Gastrocnemius medialis (tissue), 4 donors: ENCODE measurements at regions not wholly inside any gene's neighbourhood (a gene's known extent, or its start where the extent isn't known, plus 50 kb on each side); places are given as distances from the start of the nearest gene placed in this dataset.

ENCODE experiments used
- ATAC-seq, 2 donors: fragments of 150-250 bp; one replicate each; pipeline ENCODE4 v1.9.1; 2016
- DNase-seq, 2 donors: peaks; one replicate each; pipeline ENCODE4 v3.0.0-alpha.2; 2019
- H3K27ac ChIP-seq, 4 donors: fragments of 200-600 bp; sonication (generic); 1 replicate in 1 of 4; 2 replicates in 3 of 4; pipeline ENCODE4 v1.5.1; 2016 to 2018; ENCODE audit warnings: mild to moderate bottlenecking in 2 of 4, moderate library complexity in 1 of 4
- H3K27me3 ChIP-seq, 3 donors: fragments of 200-600 bp; sonication (generic) in 2 of 3; 1 replicate in 1 of 3; 2 replicates in 2 of 3; pipeline versions ENCODE4 v1.5.1 to v1.6.0; 2016 to 2019; ENCODE audit warnings: mild to moderate bottlenecking in 1 of 3, moderate library complexity in 1 of 3
- H3K36me3 ChIP-seq, 2 donors: fragments of 200-600 bp; sonication (generic) in 1 of 2; one replicate each; pipeline ENCODE4 v1.5.1; 2017 to 2018
- H3K4me1 ChIP-seq, 2 donors: fragments of 200-600 bp; sonication (generic) in 1 of 2; one replicate each; pipeline ENCODE4 v1.5.1; 2016 to 2017; ENCODE audit warnings: mild to moderate bottlenecking in 2 of 2
- H3K4me3 ChIP-seq, 4 donors: fragments of 200-600 bp; sonication (generic) in 3 of 4; 1 replicate in 1 of 4; 2 replicates in 3 of 4; pipeline ENCODE4 v1.5.1; 2016 to 2019; ENCODE audit warnings: mild to moderate bottlenecking in 2 of 4
- H3K9me3 ChIP-seq, 3 donors: fragments of 200-600 bp; sonication (generic) in 2 of 3; 1 replicate in 1 of 3; 2 replicates in 2 of 3; pipeline ENCODE4 v1.5.1; 2016 to 2019
- POLR2A ChIP-seq, 2 donors: fragments of 450-650 bp; IDR thresholded peaks; one replicate each; pipeline ENCODE4 v1.6.1; 2017; ENCODE audit warnings: antibody characterized with exemption in 2 of 2, mild to moderate bottlenecking in 2 of 2, moderate library complexity in 2 of 2
- in situ Hi-C, 4 donors: fragments of 200-750 bp; cut with MboI; loops; one replicate each; pipeline versions ENCODE4 v1.15.0 to v1.8.0; 2017; ENCODE audit warnings: low sequenced_read_pairs in 4 of 4
- intact Hi-C: fragments of 100-400 bp; cut with DNase I; formaldehyde crosslinking; loops from one replicate; pipeline ENCODE4 v1.15.1; 2023; ENCODE audit warnings: low total_unique reads
- TF ChIP-seq, protein P1 (sequence below), 5 experiments: fragments of 450-650 bp in 3 of 5; fragments of 200-600 bp in 2 of 5; sonication (generic) in 2 of 5; IDR thresholded peaks in 4 of 5; conservative IDR thresholded peaks in 1 of 5; 1 replicate in 4 of 5; 2 replicates in 1 of 5; pipeline ENCODE4 v1.5.1; 2016 to 2019; ENCODE audit warnings: antibody characterized with exemption in 5 of 5, mild to moderate bottlenecking in 3 of 5, moderate library complexity in 3 of 5

DNA sequence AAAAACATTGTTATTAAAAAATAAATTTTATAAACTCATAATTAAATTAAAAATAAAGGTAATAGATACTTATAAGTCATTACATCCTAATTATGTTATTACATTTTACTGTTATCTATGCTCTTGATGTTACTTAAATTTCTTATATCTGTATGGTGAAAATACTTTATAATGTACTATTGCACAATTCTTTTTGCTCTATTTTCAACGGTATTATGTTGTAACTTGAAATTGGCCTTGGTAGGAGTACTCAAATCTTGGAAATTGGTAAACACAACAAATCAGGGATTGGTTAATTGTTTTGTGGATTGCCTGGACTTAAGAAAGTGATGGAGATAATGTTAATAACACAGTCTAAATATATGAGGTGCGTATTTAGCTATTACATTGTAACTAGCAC lies 273.3 kb downstream of the MDFIC start:
- DNase-seq (no peak), ATAC-seq (no peak)
- H3K36me3 ChIP-seq = no peaks in the 10 kb centered on the region
- H3K27ac ChIP-seq = no peak overlapping the region
- no peak for TF ChIP-seq POLR2A (IDR thresholded peaks at IDR 0.05)
- TF ChIP-seq, protein P1, sequence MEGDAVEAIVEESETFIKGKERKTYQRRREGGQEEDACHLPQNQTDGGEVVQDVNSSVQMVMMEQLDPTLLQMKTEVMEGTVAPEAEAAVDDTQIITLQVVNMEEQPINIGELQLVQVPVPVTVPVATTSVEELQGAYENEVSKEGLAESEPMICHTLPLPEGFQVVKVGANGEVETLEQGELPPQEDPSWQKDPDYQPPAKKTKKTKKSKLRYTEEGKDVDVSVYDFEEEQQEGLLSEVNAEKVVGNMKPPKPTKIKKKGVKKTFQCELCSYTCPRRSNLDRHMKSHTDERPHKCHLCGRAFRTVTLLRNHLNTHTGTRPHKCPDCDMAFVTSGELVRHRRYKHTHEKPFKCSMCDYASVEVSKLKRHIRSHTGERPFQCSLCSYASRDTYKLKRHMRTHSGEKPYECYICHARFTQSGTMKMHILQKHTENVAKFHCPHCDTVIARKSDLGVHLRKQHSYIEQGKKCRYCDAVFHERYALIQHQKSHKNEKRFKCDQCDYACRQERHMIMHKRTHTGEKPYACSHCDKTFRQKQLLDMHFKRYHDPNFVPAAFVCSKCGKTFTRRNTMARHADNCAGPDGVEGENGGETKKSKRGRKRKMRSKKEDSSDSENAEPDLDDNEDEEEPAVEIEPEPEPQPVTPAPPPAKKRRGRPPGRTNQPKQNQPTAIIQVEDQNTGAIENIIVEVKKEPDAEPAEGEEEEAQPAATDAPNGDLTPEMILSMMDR (IDR thresholded peaks at IDR 0.05 in 4 of 5, conservative IDR thresholded peaks at IDR 0.05 in 1 of 5) = no peak
- no peaks in the 10 kb centered on the region for H3K27me3 ChIP-seq
- in situ Hi-C loops (no loop called here), intact Hi-C loops (no loop called here)
- H3K4me1 ChIP-seq = no peaks in the 10 kb centered on the region
- H3K9me3 ChIP-seq = no peaks in the 10 kb centered on the region
- H3K4me3 ChIP-seq = no peak overlapping the region

GRCh38 chr7:115191526-115191925 lies 269.6 kb downstream of the MDFIC start:
- ATAC-seq (no peak), DNase-seq (no peak)
- Histone ChIP-seq H3K27ac (no peak overlapping the region), H3K9me3 (no peaks in the 10 kb centered on the region), H3K4me3 (no peak overlapping the region), H3K36me3 (no peaks in the 10 kb centered on the region), H3K27me3 (no peaks in the 10 kb centered on the region), H3K4me1 (no peaks in the 10 kb centered on the region)
- in situ Hi-C loops = no loop called here
- TF ChIP-seq, protein P1 (IDR thresholded peaks at IDR 0.05 in 4 of 5, conservative IDR thresholded peaks at IDR 0.05 in 1 of 5) = no peak
- intact Hi-C loops = no loop called here

GRCh38 chr7:115183431-115184057 lies 261.6 kb downstream of the MDFIC start:
- ATAC-seq = no peak
- DNase-seq = no peak
- no peaks in the 10 kb centered on the region for H3K36me3 ChIP-seq
- H3K4me1 ChIP-seq = no peaks in the 10 kb centered on the region
- intact Hi-C loops (no loop called here), in situ Hi-C loops (no loop called here)
- no peak overlapping the region for H3K4me3 ChIP-seq
- no peaks in the 10 kb centered on the region for H3K27me3 ChIP-seq
- TF ChIP-seq, protein P1 (IDR thresholded peaks at IDR 0.05 in 4 of 5, conservative IDR thresholded peaks at IDR 0.05 in 1 of 5) = no peak
- TF ChIP-seq POLR2A (IDR thresholded peaks at IDR 0.05) = no peak
- no peaks in the 10 kb centered on the region for H3K9me3 ChIP-seq
- H3K27ac ChIP-seq = no peak overlapping the region

DNA sequence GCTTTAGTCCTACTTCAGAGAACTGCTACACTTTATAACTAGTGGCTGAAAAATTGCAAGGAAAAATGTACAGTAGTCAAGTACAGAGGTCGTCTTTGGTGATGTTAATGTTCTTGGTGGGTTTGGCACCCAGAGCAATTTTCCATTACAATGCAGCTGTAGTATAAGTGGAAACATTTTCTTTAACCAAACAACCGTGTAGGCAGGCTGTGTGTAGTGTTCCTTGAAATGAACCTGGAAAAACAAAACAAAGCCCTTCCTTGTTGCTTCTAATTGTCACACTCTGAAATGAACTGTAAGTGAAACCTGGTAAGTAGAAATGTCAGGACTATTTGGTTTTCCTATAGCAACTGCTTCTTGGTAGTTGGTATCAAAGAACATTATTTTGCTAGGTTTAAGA lies 256.9 kb downstream of the MDFIC start:
- Histone ChIP-seq H3K9me3 (no peaks in the 10 kb centered on the region), H3K36me3 (no peaks in the 10 kb centered on the region), H3K4me3 (no peak overlapping the region), H3K27me3 (no peaks in the 10 kb centered on the region), H3K4me1 (no peaks in the 10 kb centered on the region), H3K27ac (no peak overlapping the region)
- intact Hi-C loops = no loop called here
- no peak for TF ChIP-seq POLR2A (IDR thresholded peaks at IDR 0.05)
- TF ChIP-seq, protein P1 (IDR thresholded peaks at IDR 0.05 in 4 of 5, conservative IDR thresholded peaks at IDR 0.05 in 1 of 5) = no peak
- ATAC-seq (no peak), DNase-seq (no peak)
- in situ Hi-C loops = no loop called here

DNA sequence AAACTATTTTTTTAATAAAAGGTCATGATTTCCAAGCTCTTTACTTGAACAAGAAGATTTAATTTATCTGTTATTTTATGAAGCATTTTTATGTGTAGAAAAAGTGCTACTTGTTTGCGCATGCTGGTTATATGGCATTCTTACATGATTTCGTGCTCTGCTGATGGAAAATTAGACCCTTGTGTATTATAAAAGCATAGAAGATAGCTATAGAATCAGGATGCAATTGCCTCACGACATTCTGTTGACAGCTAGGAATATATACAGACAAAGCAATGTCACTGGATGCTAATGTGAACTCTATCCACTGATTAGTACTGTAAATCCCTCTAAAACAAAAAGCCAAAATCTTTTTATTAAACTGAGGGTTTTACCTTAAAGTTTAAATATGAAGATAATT lies 255.9 kb downstream of the MDFIC start:
- no peaks in the 10 kb centered on the region for H3K27me3 ChIP-seq
- no peaks in the 10 kb centered on the region for H3K4me1 ChIP-seq
- H3K4me3 ChIP-seq = no peak overlapping the region
- TF ChIP-seq, protein P1 (IDR thresholded peaks at IDR 0.05 in 4 of 5, conservative IDR thresholded peaks at IDR 0.05 in 1 of 5) = no peak
- no peak for TF ChIP-seq POLR2A (IDR thresholded peaks at IDR 0.05)
- no peak overlapping the region for H3K27ac ChIP-seq
- in situ Hi-C loops = no loop called here
- intact Hi-C loops = no loop called here
- DNase-seq (no peak), ATAC-seq (no peak)
- no peaks in the 10 kb centered on the region for H3K9me3 ChIP-seq
- H3K36me3 ChIP-seq = no peaks in the 10 kb centered on the region
